Natural killer cell (primary cell): ENCODE measurements at regions not wholly inside any gene's neighbourhood (a gene's known extent, or its start where the extent isn't known, plus 50 kb on each side); places are given as distances from the start of the nearest gene placed in this dataset.

Source experiments
- ATAC-seq, 3 donors: fragments of 150-1000 bp in 2 of 3; fragments of 200-7000 bp in 1 of 3; cut with Tn5 transposase; 1 replicate in 1 of 3; 2 replicates in 2 of 3; pipeline ENCODE4 v1.10.0; 2021; ENCODE audit warnings: mild to moderate bottlenecking in 2 of 3, moderate library complexity in 2 of 3
- DNase-seq, 2 donors: peaks; one replicate each; pipeline versions ENCODE4 v3.0.0 to v3.0.0-alpha.2; 2013 to 2021; ENCODE audit warnings: mixed read lengths in 1 of 2
- H3K27ac ChIP-seq: one replicate; pipeline ENCODE4 v1.5.1; 2013; ENCODE audit warnings: mild to moderate bottlenecking, low read length
- H3K27me3 ChIP-seq: one replicate; pipeline ENCODE4 v1.6.1; 2013; ENCODE audit warnings: low read length; ENCODE audit not compliant: control insufficient read depth, insufficient read depth
- H3K36me3 ChIP-seq: one replicate; pipeline ENCODE4 v1.6.1; 2013; ENCODE audit warnings: low read length; ENCODE audit not compliant: control insufficient read depth, insufficient read depth
- H3K4me1 ChIP-seq: one replicate; pipeline ENCODE4 v1.6.1; 2013; ENCODE audit warnings: low read length; ENCODE audit not compliant: control insufficient read depth, insufficient read depth
- H3K4me3 ChIP-seq: one replicate; pipeline ENCODE4 v1.5.1; 2013; ENCODE audit warnings: low read length
- H3K9me3 ChIP-seq: one replicate; pipeline ENCODE4 v1.6.1; 2013; ENCODE audit warnings: low read length; ENCODE audit not compliant: control insufficient read depth, insufficient read depth
- H3K27ac Mint-ChIP-seq, 2 donors: one replicate each; pipeline ENCODE4 v1.8.0; 2022; ENCODE audit warnings: mild to moderate bottlenecking in 2 of 2, mixed read lengths in 2 of 2, moderate library complexity in 1 of 2
- H3K27me3 Mint-ChIP-seq, 2 donors: one replicate each; pipeline ENCODE4 v1.8.0; 2022; ENCODE audit warnings: low read depth in 2 of 2, mixed read lengths in 2 of 2
- H3K36me3 Mint-ChIP-seq: one replicate; pipeline ENCODE4 v1.8.0; 2022; ENCODE audit warnings: mixed read lengths
- H3K4me1 Mint-ChIP-seq, 2 donors: one replicate each; pipeline ENCODE4 v1.8.0; 2022; ENCODE audit warnings: mixed read lengths in 2 of 2
- H3K4me3 Mint-ChIP-seq: one replicate; pipeline ENCODE4 v1.8.0; 2022; ENCODE audit warnings: mild to moderate bottlenecking, moderate library complexity, mixed read lengths
- H3K9me3 Mint-ChIP-seq, 2 donors: one replicate each; pipeline ENCODE4 v1.8.0; 2022; ENCODE audit warnings: mixed read lengths in 2 of 2
- CTCF ChIP-seq: fragments of 200-600 bp; IDR thresholded peaks from one replicate; pipeline ENCODE4 v1.8.0; 2022; ENCODE audit warnings: antibody characterized with exemption
- WGBS: methylation state at CpG from one replicate; pipeline ENCODE4 v1.1.7; 2013; ENCODE audit warnings: missing lambda C conversion rate; ENCODE audit not compliant: insufficient coverage; 5-methylcytosine and 5-hydroxymethylcytosine counted together
- intact Hi-C: fragments of 100-400 bp; cut with micrococcal nuclease; formaldehyde crosslinking; loops from one replicate; pipeline ENCODE4 v1.14.2; 2022

- DNase-seq, result no peak
- H3K4me3 ChIP-seq, result no peak overlapping the region
- ATAC-seq, result no peak
- H3K36me3 Mint-ChIP-seq, result no peaks in the 10 kb centered on the region
- no peak overlapping the region for H3K4me3 Mint-ChIP-seq
- intact Hi-C loops, result no loop called here
- peaks cover 14 to 23% of the 10 kb centered on the region in 2 donors for H3K27me3 Mint-ChIP-seq
- 62% methylated on average over 7 of the region's 7 CpGs for WGBS
- H3K27ac ChIP-seq, result no peak overlapping the region
- peaks cover 2 to 4% of the 10 kb centered on the region in 2 donors for H3K9me3 Mint-ChIP-seq
- no peaks in the 10 kb centered on the region for H3K36me3 ChIP-seq
- H3K4me1 ChIP-seq, result no peaks in the 10 kb centered on the region
- no peaks in the 10 kb centered on the region for H3K9me3 ChIP-seq
- no peaks in the 10 kb centered on the region for H3K27me3 ChIP-seq
- no peak overlapping the region for H3K27ac Mint-ChIP-seq
- H3K4me1 Mint-ChIP-seq, result no peaks in the 10 kb centered on the region
- no peak for TF ChIP-seq CTCF
These were observed 183.1 kb downstream of the PHLDA1 start for GRCh38 chr12:75848431-75848925.

GRCh38 chr12:75846102-75846501 lies 185.5 kb downstream of the PHLDA1 start:
- no peak overlapping the region for H3K27ac ChIP-seq
- no peak for TF ChIP-seq CTCF
- peaks cover 8 to 15% of the 10 kb centered on the region in 2 donors for H3K27me3 Mint-ChIP-seq
- H3K4me1 ChIP-seq, result no peaks in the 10 kb centered on the region
- intact Hi-C loops, result no loop called here
- DNase-seq (no peak), ATAC-seq (no peak)
- peaks cover 2 to 4% of the 10 kb centered on the region in 2 donors for H3K9me3 Mint-ChIP-seq
- H3K4me3 Mint-ChIP-seq, result no peak overlapping the region
- no peaks in the 10 kb centered on the region for H3K4me1 Mint-ChIP-seq
- H3K27ac Mint-ChIP-seq, result no peak overlapping the region
- H3K36me3 Mint-ChIP-seq, result no peaks in the 10 kb centered on the region
- H3K36me3 ChIP-seq, result no peaks in the 10 kb centered on the region
- no peak overlapping the region for H3K4me3 ChIP-seq
- H3K27me3 ChIP-seq, result no peaks in the 10 kb centered on the region
- H3K9me3 ChIP-seq, result no peaks in the 10 kb centered on the region
- WGBS, result 80% methylated on average over 1 of the region's 1 CpG

GRCh38 chr12:75844985-75845384 lies 186.6 kb downstream of the PHLDA1 start:
- Mint-ChIP-seq H3K27ac (no peak overlapping the region), H3K9me3 (peaks cover 2 to 4% of the 10 kb centered on the region in 2 donors), H3K4me3 (no peak overlapping the region), H3K4me1 (no peaks in the 10 kb centered on the region), H3K36me3 (no peaks in the 10 kb centered on the region), H3K27me3 (peaks cover 5 to 15% of the 10 kb centered on the region in 2 donors)
- Histone ChIP-seq H3K27ac (no peak overlapping the region), H3K27me3 (no peaks in the 10 kb centered on the region), H3K9me3 (no peaks in the 10 kb centered on the region), H3K4me3 (no peak overlapping the region), H3K4me1 (no peaks in the 10 kb centered on the region), H3K36me3 (no peaks in the 10 kb centered on the region)
- intact Hi-C loops, result no loop called here
- no peak for TF ChIP-seq CTCF
- 89% methylated on average over 6 of the region's 6 CpGs for WGBS
- no peak for DNase-seq
- no peak for ATAC-seq

- no peaks in the 10 kb centered on the region for H3K4me1 Mint-ChIP-seq
- Histone ChIP-seq H3K27me3 (no peaks in the 10 kb centered on the region), H3K27ac (no peak overlapping the region), H3K36me3 (no peaks in the 10 kb centered on the region), H3K4me1 (no peaks in the 10 kb centered on the region), H3K4me3 (no peak overlapping the region), H3K9me3 (no peaks in the 10 kb centered on the region)
- TF ChIP-seq CTCF, result no peak
- H3K27me3 Mint-ChIP-seq, result peaks cover 5 to 12% of the 10 kb centered on the region in 2 donors
- DNase-seq (no peak), ATAC-seq (no peak)
- intact Hi-C loops, result no loop called here
- H3K36me3 Mint-ChIP-seq, result no peaks in the 10 kb centered on the region
- no peak overlapping the region for H3K4me3 Mint-ChIP-seq
- no peak overlapping the region for H3K27ac Mint-ChIP-seq
- 87% methylated on average over 10 of the region's 10 CpGs for WGBS
- peaks cover 2 to 4% of the 10 kb centered on the region in 2 donors for H3K9me3 Mint-ChIP-seq
These were observed 187.4 kb downstream of the PHLDA1 start for GRCh38 chr12:75844049-75844770.
